SH-SY5Y (cell line): ENCODE measurements at regions not wholly inside any gene's neighbourhood (a gene's known extent, or its start where the extent isn't known, plus 50 kb on each side); places are given as distances from the start of the nearest gene placed in this dataset.

ENCODE experiments used
- GATA2 ChIP-seq: IDR thresholded peaks from 2 replicates; pipeline ENCODE4 v1.6.1; 2011; ENCODE audit warnings: mild to moderate bottlenecking, low read depth, low read length
- GATA3 ChIP-seq: IDR thresholded peaks from 2 replicates; pipeline ENCODE4 v1.6.1; 2011; ENCODE audit warnings: low read depth, mild to moderate bottlenecking, low read length, moderate library complexity

GRCh38 chr2:2739231-2739795 lies 408.2 kb upstream of the MYT1L start:
- no peak for TF ChIP-seq GATA2
- TF ChIP-seq GATA3, result no peak
